ENCODE measurements at regions not wholly inside any gene's neighbourhood (a gene's known extent, or its start where the extent isn't known, plus 50 kb on each side); places are given as distances from the start of the nearest gene placed in this dataset.

DNA sequence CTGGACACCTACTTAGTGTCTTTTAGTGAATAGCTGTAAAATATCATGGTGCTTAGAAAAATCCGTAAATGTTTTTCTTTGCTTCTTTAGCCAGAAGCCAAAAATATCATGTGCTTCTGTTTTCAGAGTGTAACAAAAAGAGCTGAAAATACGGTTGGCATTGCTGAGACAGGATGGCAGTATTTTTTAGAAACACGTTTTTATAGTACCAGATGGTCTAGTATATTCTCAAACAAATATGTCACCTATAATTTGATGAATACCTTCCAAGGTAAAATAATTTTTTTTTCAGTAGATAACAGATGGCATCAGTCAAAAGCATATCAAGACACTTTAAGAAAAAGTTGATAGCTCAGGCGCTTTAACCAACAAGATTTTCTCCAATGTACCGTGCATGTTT is 326.6 kb downstream of the PHF14 start:
- Histone ChIP-seq H3K27me3 (no peaks in the 10 kb centered on the region), H3K4me3 (no peak overlapping the region), H3K4me1 (no peaks in the 10 kb centered on the region), H3K36me3 (no peaks in the 10 kb centered on the region), H3K9me3 (no peaks in the 10 kb centered on the region), H3K27ac (no peak overlapping the region)
- TF ChIP-seq, protein P1, sequence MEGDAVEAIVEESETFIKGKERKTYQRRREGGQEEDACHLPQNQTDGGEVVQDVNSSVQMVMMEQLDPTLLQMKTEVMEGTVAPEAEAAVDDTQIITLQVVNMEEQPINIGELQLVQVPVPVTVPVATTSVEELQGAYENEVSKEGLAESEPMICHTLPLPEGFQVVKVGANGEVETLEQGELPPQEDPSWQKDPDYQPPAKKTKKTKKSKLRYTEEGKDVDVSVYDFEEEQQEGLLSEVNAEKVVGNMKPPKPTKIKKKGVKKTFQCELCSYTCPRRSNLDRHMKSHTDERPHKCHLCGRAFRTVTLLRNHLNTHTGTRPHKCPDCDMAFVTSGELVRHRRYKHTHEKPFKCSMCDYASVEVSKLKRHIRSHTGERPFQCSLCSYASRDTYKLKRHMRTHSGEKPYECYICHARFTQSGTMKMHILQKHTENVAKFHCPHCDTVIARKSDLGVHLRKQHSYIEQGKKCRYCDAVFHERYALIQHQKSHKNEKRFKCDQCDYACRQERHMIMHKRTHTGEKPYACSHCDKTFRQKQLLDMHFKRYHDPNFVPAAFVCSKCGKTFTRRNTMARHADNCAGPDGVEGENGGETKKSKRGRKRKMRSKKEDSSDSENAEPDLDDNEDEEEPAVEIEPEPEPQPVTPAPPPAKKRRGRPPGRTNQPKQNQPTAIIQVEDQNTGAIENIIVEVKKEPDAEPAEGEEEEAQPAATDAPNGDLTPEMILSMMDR (IDR thresholded peaks at IDR 0.05) = no peak
- intact Hi-C loops (cut with DNase I) = no loop called here
- no peak for DNase-seq (ENCODE audit: low spot score in 2 of 2)

DNA sequence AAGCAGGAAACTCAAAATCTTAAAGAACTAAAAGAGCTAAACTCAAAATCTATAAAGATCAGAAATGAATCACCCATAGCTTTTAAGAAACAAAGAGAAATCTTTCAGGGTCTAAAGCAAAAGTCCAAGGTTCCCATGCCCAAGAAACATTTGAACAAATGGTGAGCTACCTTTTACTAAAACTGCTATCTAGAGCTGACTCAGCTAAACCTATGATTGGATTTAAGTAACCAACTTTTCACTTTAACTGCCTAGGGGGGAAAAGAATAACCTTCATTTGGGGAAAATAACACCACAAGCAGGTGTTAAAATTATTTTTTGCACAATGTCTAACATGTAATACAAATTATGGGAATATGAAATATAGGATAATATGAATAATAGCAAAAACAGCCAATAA is 328.4 kb downstream of the PHF14 start:
- no peaks in the 10 kb centered on the region for H3K4me1 ChIP-seq
- H3K9me3 ChIP-seq = no peaks in the 10 kb centered on the region
- H3K4me3 ChIP-seq = no peak overlapping the region
- H3K36me3 ChIP-seq = no peaks in the 10 kb centered on the region
- H3K27me3 ChIP-seq = no peaks in the 10 kb centered on the region
- TF ChIP-seq, protein P1 (IDR thresholded peaks at IDR 0.05) = no peak
- no peak for DNase-seq (ENCODE audit: low spot score in 2 of 2)
- intact Hi-C loops (cut with DNase I) = no loop called here
- H3K27ac ChIP-seq = no peak overlapping the region

DNA sequence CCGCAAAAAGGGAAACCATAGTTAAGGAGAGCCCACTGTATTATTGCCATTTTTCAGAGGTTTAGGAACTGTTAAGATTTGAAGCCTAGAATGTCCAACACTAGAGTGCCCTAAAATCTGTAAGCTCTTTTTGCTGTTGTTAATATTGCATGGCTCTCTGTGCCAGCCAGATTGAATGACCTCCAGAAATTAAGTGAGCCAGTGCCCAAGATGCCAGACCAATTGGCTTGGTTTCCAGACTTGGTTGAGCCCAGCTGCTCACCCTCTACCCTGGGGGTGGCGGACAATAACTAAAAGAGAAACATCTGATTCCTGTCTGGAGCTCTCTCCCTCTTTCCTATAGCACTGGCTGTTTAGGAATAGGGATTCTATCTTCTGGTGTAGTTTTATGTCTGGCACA is 340.1 kb downstream of the PHF14 start:
- H3K4me3 ChIP-seq = no peak overlapping the region
- no peaks in the 10 kb centered on the region for H3K4me1 ChIP-seq
- no peaks in the 10 kb centered on the region for H3K36me3 ChIP-seq
- H3K27ac ChIP-seq = no peak overlapping the region
- TF ChIP-seq, protein P1 (IDR thresholded peaks at IDR 0.05) = no peak
- DNase-seq (ENCODE audit: low spot score in 2 of 2) = no peak
- H3K27me3 ChIP-seq = no peaks in the 10 kb centered on the region
- no peaks in the 10 kb centered on the region for H3K9me3 ChIP-seq
- intact Hi-C loops (cut with DNase I) = no loop called here

DNA sequence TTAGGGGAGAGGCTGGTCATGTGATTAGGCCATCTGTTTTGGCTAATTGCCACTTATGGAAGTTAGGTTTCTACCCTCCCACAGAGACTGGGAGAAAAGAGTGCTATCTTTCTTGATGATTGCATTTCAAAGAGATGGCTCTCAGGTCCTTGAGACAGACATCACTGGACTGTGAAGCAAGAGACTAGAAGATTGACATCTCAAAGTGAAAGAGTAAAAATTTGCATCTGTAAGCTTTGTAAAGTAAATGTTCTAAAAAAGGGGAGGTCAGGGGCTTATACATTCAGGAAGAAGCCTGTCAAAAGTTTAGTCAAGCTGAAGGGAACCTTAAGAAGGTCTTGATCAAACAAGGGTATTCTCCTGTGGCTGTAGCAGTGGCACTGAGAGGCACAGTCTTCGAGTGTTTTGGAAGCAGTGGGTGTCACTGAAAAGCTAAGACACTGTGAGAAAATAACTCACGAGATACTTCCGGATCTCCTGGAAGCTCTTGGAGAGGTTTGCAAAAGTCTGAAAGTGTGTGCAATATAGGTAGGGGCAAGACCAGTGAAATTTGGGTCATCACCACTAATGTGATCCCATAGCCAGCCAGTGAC is 342.1 kb downstream of the PHF14 start:
- intact Hi-C loops (cut with DNase I) = no loop called here
- no peaks in the 10 kb centered on the region for H3K27me3 ChIP-seq
- no peak overlapping the region for H3K4me3 ChIP-seq
- TF ChIP-seq, protein P1 (IDR thresholded peaks at IDR 0.05) = no peak
- H3K27ac ChIP-seq = no peak overlapping the region
- no peaks in the 10 kb centered on the region for H3K9me3 ChIP-seq
- DNase-seq (ENCODE audit: low spot score in 2 of 2) = no peak
- no peaks in the 10 kb centered on the region for H3K4me1 ChIP-seq
- no peaks in the 10 kb centered on the region for H3K36me3 ChIP-seq

DNA sequence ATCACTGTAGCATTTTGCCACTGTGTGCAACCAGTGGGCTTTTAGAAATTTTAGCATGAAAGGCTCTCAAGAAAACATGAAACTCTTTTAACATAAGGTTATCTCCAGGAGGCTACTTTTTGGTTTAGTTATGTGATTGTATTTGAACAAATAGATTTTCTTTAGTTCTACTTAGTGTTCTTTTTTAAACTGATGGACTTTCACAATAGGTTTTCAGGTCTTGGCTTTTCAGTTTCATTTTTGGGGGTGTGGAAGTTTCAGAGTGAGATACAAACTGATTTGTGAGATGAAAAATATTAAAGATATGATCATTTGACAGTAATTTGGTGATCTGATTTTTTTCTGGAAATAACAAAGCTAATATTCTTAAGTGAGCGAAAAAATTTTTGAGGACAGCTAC is 344.1 kb downstream of the PHF14 start:
- no peaks in the 10 kb centered on the region for H3K36me3 ChIP-seq
- no peak overlapping the region for H3K4me3 ChIP-seq
- no peak for DNase-seq (ENCODE audit: low spot score in 2 of 2)
- H3K27ac ChIP-seq = no peak overlapping the region
- no peaks in the 10 kb centered on the region for H3K4me1 ChIP-seq
- intact Hi-C loops (cut with DNase I) = no loop called here
- TF ChIP-seq, protein P1 (IDR thresholded peaks at IDR 0.05) = no peak
- no peaks in the 10 kb centered on the region for H3K27me3 ChIP-seq
- no peaks in the 10 kb centered on the region for H3K9me3 ChIP-seq
